GM12878 (cell line): ENCODE measurements at regions not wholly inside any gene's neighbourhood (a gene's known extent, or its start where the extent isn't known, plus 50 kb on each side); places are given as distances from the start of the nearest gene placed in this dataset.

Experiments used
- ATAC-seq: fragments of 200-7000 bp; cut with Tn5 transposase; 3 replicates; pipeline ENCODE4 v1.9.1; 2020; ENCODE audit warnings: mild to moderate bottlenecking, moderate library complexity
- BruUV-seq: library from RNA; stranded (reverse); fragments of 400-500 nt; replicated peaks from 2 replicates; lab custom pipeline; 2021; lab: Mats Ljungman, UMichigan
- CTCF ChIA-PET: fragments of 300-600 bp; sonication (Branson Sonifier 250); formaldehyde crosslinking; extraction: SDS; loops from one replicate; lab custom pipeline; 2021; ENCODE audit warnings: inconsistent platforms; lab: Yijun Ruan, JAX
- POLR2A ChIA-PET: fragments of 350-600 bp; formaldehyde crosslinking; extraction: SDS; loops from one replicate; lab custom pipeline; 2021; ENCODE audit warnings: inconsistent platforms; lab: Charles Lee
- RAD21 ChIA-PET: fragments of 300-600 bp; sonication (Branson Sonifier 250); formaldehyde crosslinking; loops from one replicate; lab custom pipeline; 2023; ENCODE audit warnings: antibody characterized with exemption; ENCODE audit not compliant: unreplicated experiment; lab: Charles Lee
- SMC1A ChIA-PET: fragments of 300-600 bp; sonication (Branson Sonifier 250); formaldehyde crosslinking; loops from one replicate; lab custom pipeline; 2023; ENCODE audit not compliant: unreplicated experiment, uncharacterized antibody; lab: Charles Lee
- DNase-seq: peaks from one replicate; pipeline ENCODE4 v3.0.0-alpha.2; 2011; ENCODE audit warnings: low read depth, low spot score
- FAIRE-seq: peaks from 3 replicates; lab custom pipeline; 2011; peaks lifted over from hg19 to GRCh38; lab: Jason Lieb, UNC
- H2AFZ ChIP-seq: 2 replicates; pipeline ENCODE4 v1.6.0; 2011; ENCODE audit warnings: low read depth, low read length, control low read depth; ENCODE audit not compliant: control insufficient read depth
- H3K27ac ChIP-seq: 2 replicates; pipeline ENCODE4 v1.5.1; 2011; ENCODE audit warnings: control low read depth; ENCODE audit not compliant: control insufficient read depth, insufficient read depth
- H3K27me3 ChIP-seq, 2 experiments: replicated peaks in 1 of 2; 2 replicates each; pipeline versions ENCODE4 v1.6.0 to v1.6.1; 2011; ENCODE audit warnings: low read length in 1 of 2; ENCODE audit not compliant: control insufficient read depth in 2 of 2, insufficient read depth in 2 of 2
- H3K36me3 ChIP-seq, 2 experiments: 2 replicates each; pipeline ENCODE4 v1.5.1; 2011; ENCODE audit warnings: low read length in 1 of 2; ENCODE audit not compliant: control insufficient read depth in 2 of 2, insufficient read depth in 2 of 2
- H3K4me1 ChIP-seq: 2 replicates; pipeline ENCODE4 v1.6.1; 2011; ENCODE audit warnings: mild to moderate bottlenecking, low read length, moderate library complexity, mixed read lengths; ENCODE audit not compliant: control insufficient read depth, insufficient read depth
- H3K4me2 ChIP-seq: 2 replicates; pipeline ENCODE4 v1.6.0; 2011; ENCODE audit warnings: control low read depth; ENCODE audit not compliant: control insufficient read depth, insufficient read depth
- H3K4me3 ChIP-seq: fragments of 200-600 bp; sonication (generic); 2 replicates; pipeline ENCODE4 v1.5.1; 2016
- H3K79me2 ChIP-seq: 2 replicates; pipeline ENCODE4 v1.6.0; 2011; ENCODE audit warnings: low read length; ENCODE audit not compliant: control insufficient read depth, insufficient read depth
- H3K9ac ChIP-seq: 2 replicates; pipeline ENCODE4 v1.8.0; 2011; ENCODE audit warnings: low read length, control low read depth, mixed read lengths; ENCODE audit not compliant: control insufficient read depth, insufficient read depth
- H3K9me3 ChIP-seq: replicated peaks from 3 replicates; pipeline ENCODE4 v1.5.1; 2011; ENCODE audit warnings: mild to moderate bottlenecking, low read length; ENCODE audit not compliant: control insufficient read depth, insufficient read depth
- H4K20me1 ChIP-seq: 2 replicates; pipeline ENCODE4 v1.6.0; 2011; ENCODE audit not compliant: control insufficient read depth, insufficient read depth
- ZNF687 ChIP-seq: fragments of 450-650 bp; IDR thresholded peaks from 2 replicates; pipeline ENCODE4 v1.6.1; 2017; ENCODE audit warnings: mild to moderate bottlenecking, moderate library complexity
- WGBS: methylation state at CpG from one replicate; pipeline ENCODE4 v1.1.6; 2016; ENCODE audit warnings: low lambda C conversion rate; ENCODE audit not compliant: insufficient replicate concordance, insufficient coverage; ENCODE audit errors: missing lambda C conversion rate; 5-methylcytosine and 5-hydroxymethylcytosine counted together
- in situ Hi-C: fragments of 300-500 bp; cut with MboI; formaldehyde crosslinking; loops from 9 replicates; pipeline ENCODE4 v1.14.3; 2018; ENCODE audit warnings: mixed read lengths
- intact Hi-C: fragments of 100-400 bp; cut with micrococcal nuclease; formaldehyde crosslinking; loops from one replicate; pipeline ENCODE4 v1.14.2; 2022; ENCODE audit not compliant: unreplicated experiment
- TF ChIP-seq, protein P1 (sequence below): fragments of 450-650 bp; IDR thresholded peaks from 2 replicates; pipeline ENCODE4 v1.6.1; 2017; ENCODE audit warnings: borderline replicate concordance

GRCh38 chr5:173815571-173815970 lies 72.6 kb upstream of the CPEB4 start (continued):
- TF ChIP-seq ZNF687 = no peak
- TF ChIP-seq, all 136 proteins: peak for 0

DNA sequence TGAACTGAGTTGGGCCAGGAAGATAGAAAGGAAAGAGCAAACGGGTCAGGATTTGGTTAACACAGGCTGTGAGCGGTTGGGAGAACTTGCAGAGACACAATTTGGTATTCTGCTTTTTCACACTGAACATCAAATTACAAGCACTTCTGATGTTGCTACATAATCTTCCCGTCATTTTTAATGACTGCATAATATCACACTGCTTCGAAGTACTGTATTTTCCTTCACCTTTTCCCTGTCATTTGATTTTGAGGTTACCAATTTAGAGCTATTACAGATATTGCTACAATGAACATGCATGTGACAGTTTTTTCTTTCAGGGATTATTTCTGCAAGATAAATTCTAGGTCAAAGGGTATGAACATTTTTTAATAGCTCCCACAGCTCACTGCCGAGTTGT lies 71.4 kb upstream of the CPEB4 start:
- Histone ChIP-seq H3K4me3 (no peak overlapping the region), H3K9me3 (peaks cover 13% of the 10 kb centered on the region), H3K79me2 (no peaks in the 10 kb centered on the region), H3K9ac (no peak overlapping the region), H4K20me1 (no peaks in the 10 kb centered on the region), H3K4me2 (no peak overlapping the region), H2AFZ (no peak overlapping the region), H3K4me1 (peaks cover 31% of the 10 kb centered on the region), H3K27ac (no peak overlapping the region), H3K27me3 (no peaks in the 10 kb centered on the region), H3K36me3 (no peaks in the 10 kb centered on the region)
- 96% methylated on average over 5 of the region's 5 CpGs for WGBS
- ChIA-PET CTCF (no interaction called here), POLR2A (no interaction called here), SMC1A (interaction anchor here (1.5 to 19.8 kb wide), 2 partner anchors 29 to 68 kb away, joined by 4 to 271 read pairs; no protein-coding TSS in a partner anchor), RAD21 (no interaction called here)
- ATAC-seq (no peak), FAIRE-seq (no peak), DNase-seq (no peak)
- no TSS peak for BruUV-seq
- TF ChIP-seq, protein P1, sequence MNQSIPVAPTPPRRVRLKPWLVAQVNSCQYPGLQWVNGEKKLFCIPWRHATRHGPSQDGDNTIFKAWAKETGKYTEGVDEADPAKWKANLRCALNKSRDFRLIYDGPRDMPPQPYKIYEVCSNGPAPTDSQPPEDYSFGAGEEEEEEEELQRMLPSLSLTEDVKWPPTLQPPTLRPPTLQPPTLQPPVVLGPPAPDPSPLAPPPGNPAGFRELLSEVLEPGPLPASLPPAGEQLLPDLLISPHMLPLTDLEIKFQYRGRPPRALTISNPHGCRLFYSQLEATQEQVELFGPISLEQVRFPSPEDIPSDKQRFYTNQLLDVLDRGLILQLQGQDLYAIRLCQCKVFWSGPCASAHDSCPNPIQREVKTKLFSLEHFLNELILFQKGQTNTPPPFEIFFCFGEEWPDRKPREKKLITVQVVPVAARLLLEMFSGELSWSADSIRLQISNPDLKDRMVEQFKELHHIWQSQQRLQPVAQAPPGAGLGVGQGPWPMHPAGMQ = no peak
- intact Hi-C loops = no loop called here
- in situ Hi-C loops = no loop called here
